ENCODE measurements at regions not wholly inside any gene's neighbourhood (a gene's known extent, or its start where the extent isn't known, plus 50 kb on each side); places are given as distances from the start of the nearest gene placed in this dataset.

GRCh38 chr3:34284959-34285826 lies 486.8 kb downstream of the PDCD6IP start:
- TF ChIP-seq CTCF (IDR thresholded peaks at IDR 0.05; ENCODE audit: insufficient read depth, low read depth, low read length, missing control alignments): no peak
- no peak for DNase-seq (ENCODE audit: low read depth)
- no peak overlapping the region for H3K4me3 ChIP-seq (ENCODE audit: low read length)

- no peak for DNase-seq (ENCODE audit: low read depth)
- no peak overlapping the region for H3K4me3 ChIP-seq (ENCODE audit: low read length)
- TF ChIP-seq CTCF (IDR thresholded peaks at IDR 0.05; ENCODE audit: insufficient read depth, low read depth, low read length, missing control alignments): no peak
Observed at GRCh38 chr3:34285827-34286188, 487.4 kb downstream of the PDCD6IP start.

GRCh38 chr3:34292605-34293300 lies 494.3 kb downstream of the PDCD6IP start:
- TF ChIP-seq CTCF (IDR thresholded peaks at IDR 0.05; ENCODE audit: insufficient read depth, low read depth, low read length, missing control alignments): no peak
- DNase-seq (ENCODE audit: low read depth): no peak
- H3K4me3 ChIP-seq (ENCODE audit: low read length): no peak overlapping the region

- no peak for TF ChIP-seq CTCF (IDR thresholded peaks at IDR 0.05; ENCODE audit: insufficient read depth, low read depth, low read length, missing control alignments)
- no peak for DNase-seq (ENCODE audit: low read depth)
- H3K4me3 ChIP-seq (ENCODE audit: low read length): no peak overlapping the region
Observed at GRCh38 chr3:34294240-34294639, 495.8 kb downstream of the PDCD6IP start.

GRCh38 chr3:34296796-34297195 lies 498.4 kb downstream of the PDCD6IP start:
- DNase-seq (ENCODE audit: low read depth): no peak
- no peak overlapping the region for H3K4me3 ChIP-seq (ENCODE audit: low read length)
- TF ChIP-seq CTCF (IDR thresholded peaks at IDR 0.05; ENCODE audit: insufficient read depth, low read depth, low read length, missing control alignments): no peak

- TF ChIP-seq CTCF (IDR thresholded peaks at IDR 0.05; ENCODE audit: insufficient read depth, low read depth, low read length, missing control alignments): no peak
- DNase-seq (ENCODE audit: low read depth): no peak
- no peak overlapping the region for H3K4me3 ChIP-seq (ENCODE audit: low read length)
Observed at GRCh38 chr3:34298653-34299052, 500.2 kb downstream of the PDCD6IP start.
